Endothelial cell of umbilical vein (primary cell): ENCODE measurements at regions not wholly inside any gene's neighbourhood (a gene's known extent, or its start where the extent isn't known, plus 50 kb on each side); places are given as distances from the start of the nearest gene placed in this dataset.

Experiments used
- BruUV-seq: library from RNA; stranded (reverse); fragments of 400-500 nt; replicated peaks from 2 replicates; lab custom pipeline; 2021; lab: Mats Ljungman, UMichigan
- CTCF ChIA-PET: fragments of 300-600, 350-600 bp; sonication (Branson Sonifier 250); formaldehyde crosslinking; loops from one replicate; lab custom pipeline; 2021; ENCODE audit warnings: antibody characterized with exemption, inconsistent platforms; lab: Charles Lee
- POLR2A ChIA-PET: fragments of 300-600, 350-600 bp; sonication (Branson Sonifier 250); formaldehyde crosslinking; loops from one replicate; lab custom pipeline; 2021; ENCODE audit warnings: antibody characterized with exemption, inconsistent platforms; lab: Charles Lee
- DNase-seq: peaks from one replicate; pipeline ENCODE4 v3.0.0-alpha.2; 2011; ENCODE audit warnings: low read depth, low spot score
- FAIRE-seq: peaks from 2 replicates; lab custom pipeline; 2011; peaks lifted over from hg19 to GRCh38; lab: Jason Lieb, UNC
- H2AFZ ChIP-seq: 2 replicates; pipeline ENCODE4 v1.6.0; 2012; ENCODE audit warnings: low read depth, low read length, control low read depth, inconsistent platforms
- H3K27ac ChIP-seq: 2 replicates; pipeline ENCODE4 v1.5.1; 2011; ENCODE audit warnings: low read depth, mild to moderate bottlenecking, control low read depth, low read length, moderate library complexity; ENCODE audit not compliant: insufficient read depth
- H3K27me3 ChIP-seq, 2 experiments: 2 replicates each; pipeline versions ENCODE4 v1.6.0 to v1.6.1; 2011; ENCODE audit warnings: low read length in 2 of 2, mixed read lengths in 1 of 2; ENCODE audit not compliant: control insufficient read depth in 2 of 2, insufficient read depth in 2 of 2
- H3K36me3 ChIP-seq, 2 experiments: 2 replicates in 1 of 2; 3 replicates in 1 of 2; pipeline ENCODE4 v1.5.1; 2011; ENCODE audit warnings: low read length in 2 of 2, mild to moderate bottlenecking in 1 of 2, moderate library complexity in 1 of 2; ENCODE audit not compliant: control insufficient read depth in 2 of 2, insufficient read depth in 2 of 2; ENCODE audit errors: extremely low read depth in 1 of 2
- H3K4me1 ChIP-seq: 3 replicates; pipeline ENCODE4 v1.5.1; 2011; ENCODE audit warnings: mild to moderate bottlenecking, low read length; ENCODE audit not compliant: control insufficient read depth, insufficient read depth; ENCODE audit errors: extremely low read depth
- H3K4me2 ChIP-seq: 2 replicates; pipeline ENCODE4 v1.6.1; 2011; ENCODE audit warnings: low read length, control low read depth, mixed read lengths; ENCODE audit not compliant: insufficient read depth
- H3K4me3 ChIP-seq, 3 experiments: fragments of 200-600 bp in 1 of 3; sonication (generic), shearing (Covaris generic) in 1 of 3; replicated peaks in 1 of 3; 2 replicates each; pipeline ENCODE4 v1.5.1; 2011 to 2016; ENCODE audit warnings: control low read depth in 3 of 3, low read length in 3 of 3, mild to moderate bottlenecking in 2 of 3, inconsistent platforms in 1 of 3, low read depth in 1 of 3, moderate library complexity in 1 of 3; ENCODE audit not compliant: insufficient read depth in 1 of 3
- H3K79me2 ChIP-seq: 2 replicates; pipeline ENCODE4 v1.6.0; 2012; ENCODE audit warnings: low read length, inconsistent platforms; ENCODE audit not compliant: control insufficient read depth, insufficient read depth
- H3K9ac ChIP-seq: replicated peaks from 2 replicates; pipeline ENCODE3; 2011; ENCODE audit warnings: low read length, control low read depth; ENCODE audit not compliant: insufficient read depth; ENCODE audit errors: extremely low read depth
- H3K9me1 ChIP-seq: replicated peaks from 3 replicates; pipeline ENCODE4 v1.6.0; 2011; ENCODE audit warnings: mild to moderate bottlenecking, low read length; ENCODE audit not compliant: control insufficient read depth, insufficient read depth; ENCODE audit errors: extremely low read depth
- H3K9me3 ChIP-seq: replicated peaks from 2 replicates; pipeline ENCODE4 v1.5.1; 2012; ENCODE audit warnings: low read length, inconsistent platforms; ENCODE audit not compliant: control insufficient read depth, insufficient read depth
- H4K20me1 ChIP-seq: replicated peaks from 2 replicates; pipeline ENCODE3; 2011; ENCODE audit warnings: mild to moderate bottlenecking, low read length; ENCODE audit not compliant: control insufficient read depth, insufficient read depth; ENCODE audit errors: extremely low read depth
- EZH2 ChIP-seq: IDR thresholded peaks from 2 replicates; pipeline ENCODE4 v1.6.1; 2012; ENCODE audit warnings: borderline replicate concordance, low read depth, mild to moderate bottlenecking, moderate library complexity, low read length, inconsistent platforms; ENCODE audit not compliant: severe bottlenecking
- FOS ChIP-seq: IDR thresholded peaks from 2 replicates; pipeline ENCODE4 v1.6.1; 2011; ENCODE audit warnings: mild to moderate bottlenecking, low read length, moderate library complexity, borderline replicate concordance; ENCODE audit not compliant: insufficient read depth
- GATA2 ChIP-seq: IDR thresholded peaks from 2 replicates; pipeline ENCODE4 v1.7.0; 2011; ENCODE audit warnings: low read depth, mild to moderate bottlenecking, moderate library complexity, mixed read lengths, low read length; ENCODE audit not compliant: insufficient read length, insufficient read depth
- JUN ChIP-seq: IDR thresholded peaks from 2 replicates; pipeline ENCODE4 v1.6.1; 2011; ENCODE audit warnings: borderline replicate concordance, low read depth; ENCODE audit not compliant: insufficient read length, insufficient read depth
- MYC ChIP-seq: IDR thresholded peaks from one replicate; pipeline ENCODE4 v1.6.1; 2011; ENCODE audit warnings: mild to moderate bottlenecking, low read depth, low read length
- POLR2A ChIP-seq: IDR thresholded peaks from 2 replicates; pipeline ENCODE4 v1.6.1; 2012; ENCODE audit warnings: low read depth, mild to moderate bottlenecking, control low read depth, low read length
- POLR2AphosphoS5 ChIP-seq: IDR thresholded peaks from 2 replicates; pipeline ENCODE4 v1.6.1; 2012; ENCODE audit warnings: low read depth, mild to moderate bottlenecking, control low read depth, low read length, moderate library complexity; ENCODE audit not compliant: insufficient read depth
- dilution Hi-C: fragments of 300-500 bp; cut with MboI; formaldehyde crosslinking; loops from one replicate; pipeline ENCODE4 v1.15.0; 2019; ENCODE audit warnings: low sequenced_read_pairs; ENCODE audit not compliant: extremely low pct_ligation_motif_present
- intact Hi-C: fragments of 100-400 bp; cut with micrococcal nuclease; formaldehyde crosslinking; loops from one replicate; pipeline ENCODE4 v1.10.0; 2022
- TF ChIP-seq, protein P1 (sequence below): IDR thresholded peaks from 2 replicates; pipeline ENCODE4 v1.6.1; 2011; ENCODE audit not compliant: insufficient read depth, insufficient read length
- TF ChIP-seq, protein P2 (sequence below), 2 donors: IDR thresholded peaks; 1 replicate in 1 of 2; 2 replicates in 1 of 2; pipeline ENCODE4 v1.5.1; 2011; ENCODE audit warnings: low read length in 2 of 2, mild to moderate bottlenecking in 2 of 2, moderate library complexity in 2 of 2, control low read depth in 1 of 2, inconsistent platforms in 1 of 2, low read depth in 1 of 2; ENCODE audit not compliant: insufficient read depth in 1 of 2; ENCODE audit errors: extremely low read depth in 1 of 2

DNA sequence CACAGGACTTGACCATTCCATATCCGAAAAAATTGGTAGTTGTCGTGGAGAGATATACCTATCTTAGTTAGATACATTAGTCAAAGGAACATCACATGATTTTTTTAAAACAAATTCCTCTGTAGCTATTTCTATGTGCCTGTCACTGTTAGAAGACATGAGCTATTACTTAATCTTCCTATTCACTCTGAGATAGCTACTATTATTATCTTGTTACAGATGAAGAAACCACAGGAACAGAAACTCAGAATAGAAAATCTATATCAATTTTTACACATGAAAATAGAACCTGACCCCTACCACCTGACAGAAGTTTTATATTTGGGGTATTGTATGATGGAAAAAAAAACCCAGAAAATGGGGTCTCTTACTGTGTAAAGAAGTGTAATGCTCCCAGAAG, 68.9 kb upstream of the TDRD3 start:
- Histone ChIP-seq H2AFZ (no peak overlapping the region), H3K4me2 (no peak overlapping the region), H4K20me1 (no peaks in the 10 kb centered on the region), H3K9ac (no peak overlapping the region), H3K4me3 (no peak overlapping the region), H3K79me2 (no peaks in the 10 kb centered on the region), H3K9me1 (no peaks in the 10 kb centered on the region), H3K4me1 (peaks cover 5% of the 10 kb centered on the region), H3K27me3 (peaks cover 0 to 1% of the 10 kb centered on the region in 2 experiments), H3K27ac (no peak overlapping the region), H3K36me3 (no peaks in the 10 kb centered on the region), H3K9me3 (no peaks in the 10 kb centered on the region)
- dilution Hi-C loops = no loop called here
- POLR2A ChIA-PET = no interaction called here
- BruUV-seq = no TSS peak
- CTCF ChIA-PET = interaction anchor here (1.1 to 4.4 kb wide), 8 partner anchors 7 to 647 kb away, joined by 3 to 24 read pairs (median 4); no protein-coding TSS in a partner anchor
- intact Hi-C loops = no loop called here
- DNase-seq = no peak
- TF ChIP-seq, protein P1, sequence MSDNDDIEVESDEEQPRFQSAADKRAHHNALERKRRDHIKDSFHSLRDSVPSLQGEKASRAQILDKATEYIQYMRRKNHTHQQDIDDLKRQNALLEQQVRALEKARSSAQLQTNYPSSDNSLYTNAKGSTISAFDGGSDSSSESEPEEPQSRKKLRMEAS = no peak
- no peak for TF ChIP-seq MYC
- TF ChIP-seq POLR2AphosphoS5 = no peak
- no peak for TF ChIP-seq GATA2
- TF ChIP-seq POLR2A = no peak
- TF ChIP-seq, protein P2, sequence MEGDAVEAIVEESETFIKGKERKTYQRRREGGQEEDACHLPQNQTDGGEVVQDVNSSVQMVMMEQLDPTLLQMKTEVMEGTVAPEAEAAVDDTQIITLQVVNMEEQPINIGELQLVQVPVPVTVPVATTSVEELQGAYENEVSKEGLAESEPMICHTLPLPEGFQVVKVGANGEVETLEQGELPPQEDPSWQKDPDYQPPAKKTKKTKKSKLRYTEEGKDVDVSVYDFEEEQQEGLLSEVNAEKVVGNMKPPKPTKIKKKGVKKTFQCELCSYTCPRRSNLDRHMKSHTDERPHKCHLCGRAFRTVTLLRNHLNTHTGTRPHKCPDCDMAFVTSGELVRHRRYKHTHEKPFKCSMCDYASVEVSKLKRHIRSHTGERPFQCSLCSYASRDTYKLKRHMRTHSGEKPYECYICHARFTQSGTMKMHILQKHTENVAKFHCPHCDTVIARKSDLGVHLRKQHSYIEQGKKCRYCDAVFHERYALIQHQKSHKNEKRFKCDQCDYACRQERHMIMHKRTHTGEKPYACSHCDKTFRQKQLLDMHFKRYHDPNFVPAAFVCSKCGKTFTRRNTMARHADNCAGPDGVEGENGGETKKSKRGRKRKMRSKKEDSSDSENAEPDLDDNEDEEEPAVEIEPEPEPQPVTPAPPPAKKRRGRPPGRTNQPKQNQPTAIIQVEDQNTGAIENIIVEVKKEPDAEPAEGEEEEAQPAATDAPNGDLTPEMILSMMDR (IDR thresholded peaks at IDR 0.05; ENCODE audit: extremely low read depth in 1 of 2, insufficient read depth in 1 of 2, low read depth in 1 of 2, low read length in 2 of 2) = no peak
- no peak for TF ChIP-seq EZH2
- TF ChIP-seq FOS = no peak
- TF ChIP-seq JUN = no peak
- no peak for FAIRE-seq
